ENCODE measurements at regions not wholly inside any gene's neighbourhood (a gene's known extent, or its start where the extent isn't known, plus 50 kb on each side); places are given as distances from the start of the nearest gene placed in this dataset.
"Not testable (repeated sequence)": the region's sequence is repeated elsewhere in the genome, so short reads cannot be mapped to it uniquely, and the experiment has no call there.

- H3K36me3 ChIP-seq: no peaks in the 10 kb centered on the region
- H3K27ac ChIP-seq (replicated peaks in 1 of 4): no peak overlapping the region
- H3K9me3 ChIP-seq: peaks cover 0 to 13% (median 9%) of the 10 kb centered on the region in 4 donors
- peaks cover 5 to 13% (median 9%) of the 10 kb centered on the region in 4 donors for H3K4me1 ChIP-seq
- intact Hi-C loops (cut with DNase I): no loop called here
- no peak overlapping the region for H3K4me3 ChIP-seq
- TF ChIP-seq CTCF (IDR thresholded peaks at IDR 0.05): no peak
- TF ChIP-seq EP300 (IDR thresholded peaks at IDR 0.05): no peak
- no peak for TF ChIP-seq POLR2AphosphoS5 (IDR thresholded peaks at IDR 0.05)
- no peak for TF ChIP-seq POLR2A (IDR thresholded peaks at IDR 0.05; ENCODE audit: low read depth)
- DNase-seq (ENCODE audit: extremely low spot score): peak; percentile 17
- WGBS: 63% methylated on average over 1 of the region's 1 CpG
- no peaks in the 10 kb centered on the region for H3K27me3 ChIP-seq
Observed at GRCh38 chr1:217040711-217041455, 317.7 kb upstream of the ESRRG start.

GRCh38 chr1:217039926-217040325 is 316.7 kb upstream of the ESRRG start:
- peaks cover 5 to 13% (median 9%) of the 10 kb centered on the region in 4 donors for H3K4me1 ChIP-seq
- no peaks in the 10 kb centered on the region for H3K27me3 ChIP-seq
- intact Hi-C loops (cut with DNase I): no loop called here
- peak; percentile 50 for DNase-seq (ENCODE audit: extremely low spot score)
- WGBS: 94% methylated on average over 2 of the region's 2 CpGs
- no peak overlapping the region for H3K27ac ChIP-seq (replicated peaks in 1 of 4)
- H3K36me3 ChIP-seq: no peaks in the 10 kb centered on the region
- peaks cover 0 to 13% (median 9%) of the 10 kb centered on the region in 4 donors for H3K9me3 ChIP-seq
- H3K4me3 ChIP-seq: no peak overlapping the region
- TF ChIP-seq POLR2A (IDR thresholded peaks at IDR 0.05; ENCODE audit: low read depth) (no peak), POLR2AphosphoS5 (IDR thresholded peaks at IDR 0.05) (no peak)

- H3K36me3 ChIP-seq; intact Hi-C loops (cut with DNase I); H3K27me3 ChIP-seq; H3K27ac ChIP-seq (replicated peaks in 1 of 4); H3K4me3 ChIP-seq: not testable (repeated sequence)
- H3K4me1 ChIP-seq: peaks cover 5 to 13% (median 9%) of the 10 kb centered on the region in 4 donors
- WGBS: 97% methylated on average over 3 of the region's 3 CpGs
- H3K9me3 ChIP-seq: peaks cover 0 to 13% (median 9%) of the 10 kb centered on the region in 4 donors
- DNase-seq (ENCODE audit: extremely low spot score): peak; percentile 55
Observed at GRCh38 chr1:217039139-217039538, 315.9 kb upstream of the ESRRG start.

GRCh38 chr1:217036757-217037156 is 313.5 kb upstream of the ESRRG start:
- Histone ChIP-seq H3K27me3 (no peaks in the 10 kb centered on the region), H3K4me3 (no peak overlapping the region), H3K36me3 (no peaks in the 10 kb centered on the region), H3K27ac (replicated peaks in 1 of 4) (no peak overlapping the region), H3K9me3 (peaks cover 0 to 13% (median 9%) of the 10 kb centered on the region in 4 donors), H3K4me1 (peaks cover 0 to 5% (median 0%) of the 10 kb centered on the region in 4 donors)
- no peak for DNase-seq (ENCODE audit: extremely low spot score)
- intact Hi-C loops (cut with DNase I): no loop called here
- TF ChIP-seq EP300 (IDR thresholded peaks at IDR 0.05) (no peak), POLR2AphosphoS5 (IDR thresholded peaks at IDR 0.05) (no peak), CTCF (IDR thresholded peaks at IDR 0.05) (no peak), POLR2A (IDR thresholded peaks at IDR 0.05; ENCODE audit: low read depth) (no peak)
- 81% methylated on average over 3 of the region's 3 CpGs for WGBS

- Histone ChIP-seq H3K9me3 (no peaks in the 10 kb centered on the region), H3K4me3 (no peak overlapping the region), H3K27me3 (no peaks in the 10 kb centered on the region), H3K4me1 (peaks cover 6 to 20% (median 19%) of the 10 kb centered on the region in 4 donors), H3K36me3 (no peaks in the 10 kb centered on the region), H3K27ac (replicated peaks in 1 of 4) (no peak overlapping the region)
- TF ChIP-seq POLR2AphosphoS5 (IDR thresholded peaks at IDR 0.05) (no peak), CTCF (IDR thresholded peaks at IDR 0.05) (no peak), POLR2A (IDR thresholded peaks at IDR 0.05; ENCODE audit: low read depth) (no peak), EP300 (IDR thresholded peaks at IDR 0.05) (no peak)
- DNase-seq (ENCODE audit: extremely low spot score): no peak
- intact Hi-C loops (cut with DNase I): loop anchor here (5.0 kb wide), 1 partner anchor 594 kb away; no protein-coding TSS in a partner anchor
- WGBS: 92% methylated on average over 4 of the region's 4 CpGs
Observed at GRCh38 chr1:217032715-217033367, 309.6 kb upstream of the ESRRG start.
